ENCODE measurements at regions not wholly inside any gene's neighbourhood (a gene's known extent, or its start where the extent isn't known, plus 50 kb on each side); places are given as distances from the start of the nearest gene placed in this dataset.
A peak's percentile ranks its signal among the peaks of the same experiment; 100 is the strongest.
"Not testable (repeated sequence)": the region's sequence is repeated elsewhere in the genome, so short reads cannot be mapped to it uniquely, and the experiment has no call there.

- TF ChIP-seq ZNF687 (IDR thresholded peaks at IDR 0.05) (no peak), FOXM1 (IDR thresholded peaks at IDR 0.05; ENCODE audit: low read depth, low read length) (no peak)
These were observed 859.7 kb upstream of the ADGRB3 start (continued) for GRCh38 chr6:67775333-67775732.

GRCh38 chr6:67768972-67769371 is 866.1 kb upstream of the ADGRB3 start:
- POLR2A ChIA-PET: no interaction called here
- H3K36me3 ChIP-seq (ENCODE audit: control insufficient read depth in 2 of 2, insufficient read depth in 2 of 2, low read length in 1 of 2): no peaks in the 10 kb centered on the region
- TF ChIP-seq HDAC6 (IDR thresholded peaks at IDR 0.05; ENCODE audit: unreplicated experiment) (no peak), WRNIP1 (IDR thresholded peaks at IDR 0.05; ENCODE audit: borderline replicate concordance, low read depth, low read length) (no peak), GATAD2B (conservative IDR thresholded peaks at IDR 0.05; ENCODE audit: low read depth) (no peak)
- SMC1A ChIA-PET (ENCODE audit: uncharacterized antibody, unreplicated experiment): no interaction called here
- H2AFZ ChIP-seq (ENCODE audit: control insufficient read depth, low read depth, low read length): no peak overlapping the region
- no peak overlapping the region for H3K4me2 ChIP-seq (ENCODE audit: control insufficient read depth, insufficient read depth)
- FAIRE-seq: peak; percentile 65
- peak; percentile 88 for ATAC-seq
- no peaks in the 10 kb centered on the region for H4K20me1 ChIP-seq (ENCODE audit: control insufficient read depth, insufficient read depth)
- H3K9me3 ChIP-seq (replicated peaks; ENCODE audit: control insufficient read depth, insufficient read depth, low read length): no peaks in the 10 kb centered on the region
- H3K79me2 ChIP-seq (ENCODE audit: control insufficient read depth, insufficient read depth, low read length): no peaks in the 10 kb centered on the region
- CTCF ChIA-PET: interaction anchor here (0.6 kb wide), 1 partner anchor 55 kb away, joined by 3 read pairs; no protein-coding TSS in a partner anchor
- no peaks in the 10 kb centered on the region for H3K4me1 ChIP-seq (ENCODE audit: control insufficient read depth, insufficient read depth, low read length)
- in situ Hi-C loops (cut with MboI) (no loop called here), intact Hi-C loops (cut with micrococcal nuclease; ENCODE audit: unreplicated experiment) (no loop called here)
- RAD21 ChIA-PET (ENCODE audit: unreplicated experiment): no interaction called here
- DNase-seq (ENCODE audit: low read depth, low spot score): peak; percentile 9
- H3K27ac ChIP-seq (ENCODE audit: control insufficient read depth, insufficient read depth): no peak overlapping the region
- H3K9ac ChIP-seq (ENCODE audit: control insufficient read depth, insufficient read depth, low read length): no peak overlapping the region
- no peaks in the 10 kb centered on the region for H3K27me3 ChIP-seq (replicated peaks in 1 of 2; ENCODE audit: control insufficient read depth in 2 of 2, insufficient read depth in 2 of 2, low read length in 1 of 2)
- no TSS peak for BruUV-seq (replicated peaks)
- no peak overlapping the region for H3K4me3 ChIP-seq

- H3K36me3 ChIP-seq (ENCODE audit: control insufficient read depth in 2 of 2, insufficient read depth in 2 of 2, low read length in 1 of 2); H3K9ac ChIP-seq (ENCODE audit: control insufficient read depth, insufficient read depth, low read length); FAIRE-seq; H2AFZ ChIP-seq (ENCODE audit: control insufficient read depth, low read depth, low read length); H4K20me1 ChIP-seq (ENCODE audit: control insufficient read depth, insufficient read depth); CTCF ChIA-PET; H3K27me3 ChIP-seq (replicated peaks in 1 of 2; ENCODE audit: control insufficient read depth in 2 of 2, insufficient read depth in 2 of 2, low read length in 1 of 2); DNase-seq (ENCODE audit: low read depth, low spot score); POLR2A ChIA-PET; ATAC-seq; H3K4me3 ChIP-seq; H3K4me2 ChIP-seq (ENCODE audit: control insufficient read depth, insufficient read depth); H3K79me2 ChIP-seq (ENCODE audit: control insufficient read depth, insufficient read depth, low read length); intact Hi-C loops (cut with micrococcal nuclease; ENCODE audit: unreplicated experiment); RAD21 ChIA-PET (ENCODE audit: unreplicated experiment); H3K9me3 ChIP-seq (replicated peaks; ENCODE audit: control insufficient read depth, insufficient read depth, low read length); BruUV-seq (replicated peaks); in situ Hi-C loops (cut with MboI); H3K27ac ChIP-seq (ENCODE audit: control insufficient read depth, insufficient read depth); H3K4me1 ChIP-seq (ENCODE audit: control insufficient read depth, insufficient read depth, low read length); SMC1A ChIA-PET (ENCODE audit: uncharacterized antibody, unreplicated experiment): not testable (repeated sequence)
- WGBS (ENCODE audit: insufficient coverage, insufficient replicate concordance, low lambda C conversion rate, missing lambda C conversion rate): 23% methylated on average over 4 of the region's 4 CpGs
These were observed 867.8 kb upstream of the ADGRB3 start for GRCh38 chr6:67767046-67767822.
